Parathyroid adenoma (tissue), 2 donors: ENCODE measurements at regions not wholly inside any gene's neighbourhood (a gene's known extent, or its start where the extent isn't known, plus 50 kb on each side); places are given as distances from the start of the nearest gene placed in this dataset.

Experiments
- H2AFZ ChIP-seq: fragments of 300-600 bp; sonication (generic); one replicate; pipeline ENCODE4 v1.7.0; 2017; ENCODE audit warnings: antibody characterized with exemption, mild to moderate bottlenecking
- H3K27ac ChIP-seq: fragments of 300-600 bp; sonication (generic); one replicate; pipeline ENCODE4 v1.7.0; 2017
- H3K27me3 ChIP-seq: fragments of 300-600 bp; sonication (generic); one replicate; pipeline ENCODE4 v1.7.0; 2017; ENCODE audit warnings: low read length; ENCODE audit not compliant: control insufficient read depth, insufficient read depth
- H3K36me3 ChIP-seq: fragments of 300-600 bp; sonication (generic); one replicate; pipeline ENCODE4 v1.7.0; 2017; ENCODE audit warnings: low read length; ENCODE audit not compliant: control insufficient read depth, insufficient read depth
- H3K4me1 ChIP-seq: fragments of 300-600 bp; sonication (generic); one replicate; pipeline ENCODE4 v1.7.0; 2017; ENCODE audit warnings: control low read depth
- H3K4me2 ChIP-seq: fragments of 300-600 bp; sonication (generic); one replicate; pipeline ENCODE4 v1.7.0; 2017; ENCODE audit warnings: low read length
- H3K4me3 ChIP-seq: fragments of 300-600 bp; sonication (generic); one replicate; pipeline ENCODE4 v1.7.0; 2017; ENCODE audit warnings: low read depth, low read length
- H3K79me2 ChIP-seq: fragments of 300-600 bp; sonication (generic); one replicate; pipeline ENCODE4 v1.7.0; 2017; ENCODE audit warnings: control low read depth
- H3K9ac ChIP-seq: fragments of 300-600 bp; sonication (generic); one replicate; pipeline ENCODE4 v1.7.0; 2017; ENCODE audit warnings: mild to moderate bottlenecking
- H3K9me3 ChIP-seq: fragments of 300-600 bp; sonication (generic); one replicate; pipeline ENCODE4 v1.7.0; 2017; ENCODE audit warnings: low read length; ENCODE audit not compliant: control insufficient read depth
- CTCF ChIP-seq: fragments of 300-600 bp; sonication (generic); IDR thresholded peaks from one replicate; pipeline ENCODE4 v1.7.0; 2017; ENCODE audit warnings: antibody characterized with exemption, mild to moderate bottlenecking
- donor health status: primary hyperparathyroidism.

- no peaks in the 10 kb centered on the region for H3K79me2 ChIP-seq
- H3K4me3 ChIP-seq, result no peak overlapping the region
- no peaks in the 10 kb centered on the region for H3K4me1 ChIP-seq
- no peak for TF ChIP-seq CTCF
- H3K9me3 ChIP-seq, result no peaks in the 10 kb centered on the region
- no peak overlapping the region for H3K9ac ChIP-seq
- no peak overlapping the region for H3K27ac ChIP-seq
- H3K27me3 ChIP-seq, result no peaks in the 10 kb centered on the region
- no peaks in the 10 kb centered on the region for H3K36me3 ChIP-seq
- H2AFZ ChIP-seq, result no peak overlapping the region
- H3K4me2 ChIP-seq, result no peak overlapping the region
These were observed 94.0 kb upstream of the MCHR2 start for GRCh38 chr6:100088009-100088408.

- H3K79me2 ChIP-seq, result no peaks in the 10 kb centered on the region
- H3K4me1 ChIP-seq, result no peaks in the 10 kb centered on the region
- H3K9ac ChIP-seq, result no peak overlapping the region
- no peak for TF ChIP-seq CTCF
- no peak overlapping the region for H3K27ac ChIP-seq
- no peaks in the 10 kb centered on the region for H3K27me3 ChIP-seq
- H2AFZ ChIP-seq, result no peak overlapping the region
- H3K36me3 ChIP-seq, result no peaks in the 10 kb centered on the region
- H3K9me3 ChIP-seq, result no peaks in the 10 kb centered on the region
- no peak overlapping the region for H3K4me2 ChIP-seq
- H3K4me3 ChIP-seq, result no peak overlapping the region
These were observed 91.0 kb upstream of the MCHR2 start for GRCh38 chr6:100084991-100085364.

GRCh38 chr6:100084316-100084990, 90.4 kb upstream of the MCHR2 start:
- no peaks in the 10 kb centered on the region for H3K36me3 ChIP-seq
- H3K4me2 ChIP-seq, result no peak overlapping the region
- H3K27me3 ChIP-seq, result no peaks in the 10 kb centered on the region
- no peaks in the 10 kb centered on the region for H3K4me1 ChIP-seq
- no peaks in the 10 kb centered on the region for H3K79me2 ChIP-seq
- no peak overlapping the region for H3K4me3 ChIP-seq
- H2AFZ ChIP-seq, result no peak overlapping the region
- no peak for TF ChIP-seq CTCF
- H3K9me3 ChIP-seq, result no peaks in the 10 kb centered on the region
- no peak overlapping the region for H3K27ac ChIP-seq
- H3K9ac ChIP-seq, result no peak overlapping the region

GRCh38 chr6:100078509-100078908, 84.5 kb upstream of the MCHR2 start:
- Histone ChIP-seq H3K27me3 (no peaks in the 10 kb centered on the region), H3K36me3 (no peaks in the 10 kb centered on the region), H3K4me1 (no peaks in the 10 kb centered on the region), H3K9ac (no peak overlapping the region), H3K4me3 (no peak overlapping the region), H3K4me2 (no peak overlapping the region), H3K9me3 (no peaks in the 10 kb centered on the region), H2AFZ (no peak overlapping the region), H3K79me2 (no peaks in the 10 kb centered on the region), H3K27ac (no peak overlapping the region)
- no peak for TF ChIP-seq CTCF

GRCh38 chr6:100065348-100065747, 71.3 kb upstream of the MCHR2 start:
- no peak overlapping the region for H3K27ac ChIP-seq
- H3K79me2 ChIP-seq, result no peaks in the 10 kb centered on the region
- no peaks in the 10 kb centered on the region for H3K36me3 ChIP-seq
- no peaks in the 10 kb centered on the region for H3K9me3 ChIP-seq
- H3K4me1 ChIP-seq, result no peaks in the 10 kb centered on the region
- no peak overlapping the region for H3K9ac ChIP-seq
- no peak for TF ChIP-seq CTCF
- H3K4me3 ChIP-seq, result no peak overlapping the region
- H3K27me3 ChIP-seq, result no peaks in the 10 kb centered on the region
- no peak overlapping the region for H3K4me2 ChIP-seq
- H2AFZ ChIP-seq, result no peak overlapping the region
